SK-N-SH (cell line): ENCODE measurements at regions not wholly inside any gene's neighbourhood (a gene's known extent, or its start where the extent isn't known, plus 50 kb on each side); places are given as distances from the start of the nearest gene placed in this dataset.

Experiments
- CTCF ChIA-PET: fragments of 300-600, 350-600 bp; formaldehyde crosslinking; extraction: SDS; loops from one replicate; lab custom pipeline; 2021; lab: Yijun Ruan, JAX
- POLR2A ChIA-PET: fragments of 350-600 bp; sonication (Branson Sonifier 250); formaldehyde crosslinking; extraction: SDS; loops from one replicate; lab custom pipeline; 2020; ENCODE audit warnings: antibody characterized with exemption, inconsistent platforms; lab: Yijun Ruan, JAX
- DNase-seq: peaks from one replicate; pipeline ENCODE4 v3.0.0; 2012
- H2AFZ ChIP-seq: fragments of 200-600 bp; sonication (generic); 2 replicates; pipeline ENCODE4 v1.8.1; 2016; ENCODE audit warnings: antibody characterized with exemption, mild to moderate bottlenecking, low read depth
- H3F3A ChIP-seq: fragments of 200-600 bp; sonication (generic); replicated peaks from 2 replicates; pipeline ENCODE3; 2016; ENCODE audit warnings: antibody characterized with exemption, mild to moderate bottlenecking; ENCODE audit not compliant: insufficient read depth
- H3K27ac ChIP-seq, 2 experiments: fragments of 200-500 bp in 1 of 2; fragments of 200-600 bp in 1 of 2; sonication (Bioruptor generic) in 1 of 2; sonication (generic), shearing (Covaris generic) in 1 of 2; 2 replicates each; pipeline versions ENCODE4 v1.5.1 to v1.6.1; 2014 to 2016; ENCODE audit warnings: low read depth in 2 of 2, inconsistent platforms in 1 of 2, low read length in 1 of 2, mild to moderate bottlenecking in 1 of 2, mixed read lengths in 1 of 2
- H3K27me3 ChIP-seq: fragments of 200-600 bp; sonication (generic), shearing (Covaris generic); 2 replicates; pipeline ENCODE4 v1.6.1; 2016; ENCODE audit warnings: mixed run types; ENCODE audit not compliant: insufficient read depth
- H3K36me3 ChIP-seq, 2 experiments: fragments of 200-500 bp in 1 of 2; fragments of 200-600 bp in 1 of 2; sonication (Bioruptor generic) in 1 of 2; sonication (generic) in 1 of 2; replicated peaks in 1 of 2; 2 replicates each; pipeline versions ENCODE3 to v1.5.1; 2014 to 2016; ENCODE audit warnings: low read length in 1 of 2, mild to moderate bottlenecking in 1 of 2; ENCODE audit not compliant: insufficient read depth in 2 of 2, control insufficient read depth in 1 of 2
- H3K4me1 ChIP-seq, 2 experiments: fragments of 200-500 bp in 1 of 2; fragments of 200-600 bp in 1 of 2; sonication (Bioruptor generic) in 1 of 2; sonication (generic), shearing (Covaris generic) in 1 of 2; 2 replicates each; pipeline versions ENCODE4 v1.5.1 to v1.6.1; 2014 to 2016; ENCODE audit warnings: low read depth in 1 of 2, low read length in 1 of 2, mixed run types in 1 of 2; ENCODE audit not compliant: insufficient read depth in 2 of 2, control insufficient read depth in 1 of 2
- H3K4me2 ChIP-seq: fragments of 200-600 bp; sonication (generic), shearing (Covaris generic); 2 replicates; pipeline ENCODE4 v1.6.1; 2017; ENCODE audit warnings: mixed run types
- H3K4me3 ChIP-seq, 2 experiments: fragments of 200-500 bp in 1 of 2; fragments of 200-600 bp in 1 of 2; sonication (Bioruptor generic) in 1 of 2; sonication (generic), shearing (Covaris generic) in 1 of 2; 2 replicates each; pipeline versions ENCODE4 v1.5.1 to v1.8.1; 2014 to 2016; ENCODE audit warnings: low read depth in 2 of 2, inconsistent platforms in 1 of 2, low read length in 1 of 2, mild to moderate bottlenecking in 1 of 2, mixed read lengths in 1 of 2, moderate library complexity in 1 of 2
- H3K79me2 ChIP-seq: fragments of 200-600 bp; sonication (generic); 2 replicates; pipeline ENCODE4 v1.8.1; 2017; ENCODE audit warnings: mild to moderate bottlenecking; ENCODE audit not compliant: insufficient read depth
- H3K9ac ChIP-seq: fragments of 200-600 bp; sonication (generic); 2 replicates; pipeline ENCODE4 v1.6.1; 2017; ENCODE audit warnings: mixed run types
- H3K9me2 ChIP-seq: fragments of 200-600 bp; sonication (generic); 2 replicates; pipeline ENCODE4 v1.6.1; 2017; ENCODE audit warnings: mixed run types
- H3K9me3 ChIP-seq: fragments of 200-600 bp; sonication (generic); 2 replicates; pipeline ENCODE4 v1.6.1; 2017; ENCODE audit warnings: mixed run types, mild to moderate bottlenecking, moderate library complexity
- H4K20me1 ChIP-seq: fragments of 200-600 bp; sonication (generic); 2 replicates; pipeline ENCODE4 v1.6.1; 2017; ENCODE audit warnings: mild to moderate bottlenecking, mixed run types; ENCODE audit not compliant: insufficient read depth
- EP300 ChIP-seq, 2 experiments: IDR thresholded peaks; 2 replicates each; pipeline versions ENCODE4 v1.4.0 to v1.6.1; 2012; ENCODE audit warnings: borderline replicate concordance in 1 of 2, low read depth in 1 of 2, low read length in 1 of 2
- FOSL2 ChIP-seq: IDR thresholded peaks from 2 replicates; pipeline ENCODE4 v1.4.0; 2012; ENCODE audit warnings: low read depth, mild to moderate bottlenecking, moderate library complexity, borderline replicate concordance
- GABPA ChIP-seq: IDR thresholded peaks from 2 replicates; pipeline ENCODE4 v1.4.0; 2012; ENCODE audit warnings: low read depth, mild to moderate bottlenecking
- JUND ChIP-seq: IDR thresholded peaks from 2 replicates; pipeline ENCODE4 v1.4.0; 2012
- MEF2A ChIP-seq: IDR thresholded peaks from 2 replicates; pipeline ENCODE4 v1.4.0; 2012; ENCODE audit warnings: low read depth, borderline replicate concordance
- MXI1 ChIP-seq: IDR thresholded peaks from 2 replicates; pipeline ENCODE4 v1.6.1; 2012; ENCODE audit warnings: mild to moderate bottlenecking, low read depth, low read length, improper control_type of control experiment
- POLR2AphosphoS5 ChIP-seq: IDR thresholded peaks from 2 replicates; pipeline ENCODE4 v1.6.1; 2012; ENCODE audit warnings: low read depth, low read length
- REST ChIP-seq: IDR thresholded peaks from 2 replicates; pipeline ENCODE4 v1.6.1; 2012; ENCODE audit warnings: mild to moderate bottlenecking, low read depth, low read length, moderate library complexity
- ZBTB33 ChIP-seq: IDR thresholded peaks from 2 replicates; pipeline ENCODE4 v1.4.0; 2012; ENCODE audit warnings: low read depth, borderline replicate concordance
- WGBS: methylation state at CpG from one replicate; pipeline ENCODE4 v1.1.6; 2017; ENCODE audit warnings: low lambda C conversion rate; 5-methylcytosine and 5-hydroxymethylcytosine counted together
- TF ChIP-seq, protein P1 (sequence below): IDR thresholded peaks from 2 replicates; pipeline ENCODE4; 2012
- TF ChIP-seq, protein P2 (sequence below): IDR thresholded peaks from 2 replicates; pipeline ENCODE4 v1.4.0; 2012; ENCODE audit warnings: low read depth, borderline replicate concordance
- TF ChIP-seq, protein P3 (sequence below): fragments of 150-350 bp; IDR thresholded peaks from 2 replicates; pipeline ENCODE4 v1.6.1; 2016; ENCODE audit warnings: mild to moderate bottlenecking, low read depth, low read length

GRCh38 chr5:109962882-109963603 is 273.3 kb downstream of the MAN2A1 start:
- TF ChIP-seq ZBTB33 (no peak), MEF2A (no peak), MXI1 (no peak), EP300 (IDR thresholded peaks at IDR 0.05; ENCODE audit: borderline replicate concordance in 1 of 2, low read depth in 1 of 2, low read length in 1 of 2) (no peak), JUND (no peak), POLR2AphosphoS5 (no peak)
- TF ChIP-seq, protein P1, sequence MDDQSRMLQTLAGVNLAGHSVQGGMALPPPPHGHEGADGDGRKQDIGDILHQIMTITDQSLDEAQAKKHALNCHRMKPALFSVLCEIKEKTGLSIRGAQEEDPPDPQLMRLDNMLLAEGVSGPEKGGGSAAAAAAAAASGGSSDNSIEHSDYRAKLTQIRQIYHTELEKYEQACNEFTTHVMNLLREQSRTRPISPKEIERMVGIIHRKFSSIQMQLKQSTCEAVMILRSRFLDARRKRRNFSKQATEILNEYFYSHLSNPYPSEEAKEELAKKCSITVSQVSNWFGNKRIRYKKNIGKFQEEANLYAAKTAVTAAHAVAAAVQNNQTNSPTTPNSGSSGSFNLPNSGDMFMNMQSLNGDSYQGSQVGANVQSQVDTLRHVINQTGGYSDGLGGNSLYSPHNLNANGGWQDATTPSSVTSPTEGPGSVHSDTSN: no peak
- TF ChIP-seq, protein P2, sequence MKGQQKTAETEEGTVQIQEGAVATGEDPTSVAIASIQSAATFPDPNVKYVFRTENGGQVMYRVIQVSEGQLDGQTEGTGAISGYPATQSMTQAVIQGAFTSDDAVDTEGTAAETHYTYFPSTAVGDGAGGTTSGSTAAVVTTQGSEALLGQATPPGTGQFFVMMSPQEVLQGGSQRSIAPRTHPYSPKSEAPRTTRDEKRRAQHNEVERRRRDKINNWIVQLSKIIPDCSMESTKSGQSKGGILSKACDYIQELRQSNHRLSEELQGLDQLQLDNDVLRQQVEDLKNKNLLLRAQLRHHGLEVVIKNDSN: no peak
- TF ChIP-seq, protein P3, sequence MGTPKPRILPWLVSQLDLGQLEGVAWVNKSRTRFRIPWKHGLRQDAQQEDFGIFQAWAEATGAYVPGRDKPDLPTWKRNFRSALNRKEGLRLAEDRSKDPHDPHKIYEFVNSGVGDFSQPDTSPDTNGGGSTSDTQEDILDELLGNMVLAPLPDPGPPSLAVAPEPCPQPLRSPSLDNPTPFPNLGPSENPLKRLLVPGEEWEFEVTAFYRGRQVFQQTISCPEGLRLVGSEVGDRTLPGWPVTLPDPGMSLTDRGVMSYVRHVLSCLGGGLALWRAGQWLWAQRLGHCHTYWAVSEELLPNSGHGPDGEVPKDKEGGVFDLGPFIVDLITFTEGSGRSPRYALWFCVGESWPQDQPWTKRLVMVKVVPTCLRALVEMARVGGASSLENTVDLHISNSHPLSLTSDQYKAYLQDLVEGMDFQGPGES: no peak
- no peaks in the 10 kb centered on the region for H3F3A ChIP-seq
- no peak overlapping the region for H3K9ac ChIP-seq
- H4K20me1 ChIP-seq: no peaks in the 10 kb centered on the region
- ChIA-PET CTCF (interaction anchor here (1.2 kb wide), 2 partner anchors 9 to 10 kb away, joined by 3 to 5 read pairs; no protein-coding TSS in a partner anchor), POLR2A (no interaction called here)
- H3K4me3 ChIP-seq: no peak overlapping the region
- H3K4me2 ChIP-seq: no peak overlapping the region
- no peaks in the 10 kb centered on the region for H3K36me3 ChIP-seq
- no peak overlapping the region for H3K27ac ChIP-seq
- no peak for DNase-seq
- no peaks in the 10 kb centered on the region for H3K27me3 ChIP-seq
- H3K79me2 ChIP-seq: no peaks in the 10 kb centered on the region
- WGBS: 41% methylated on average over 1 of the region's 1 CpG
- H2AFZ ChIP-seq: no peak overlapping the region
- no peaks in the 10 kb centered on the region for H3K9me2 ChIP-seq
- no peaks in the 10 kb centered on the region for H3K9me3 ChIP-seq
- no peaks in the 10 kb centered on the region for H3K4me1 ChIP-seq

DNA sequence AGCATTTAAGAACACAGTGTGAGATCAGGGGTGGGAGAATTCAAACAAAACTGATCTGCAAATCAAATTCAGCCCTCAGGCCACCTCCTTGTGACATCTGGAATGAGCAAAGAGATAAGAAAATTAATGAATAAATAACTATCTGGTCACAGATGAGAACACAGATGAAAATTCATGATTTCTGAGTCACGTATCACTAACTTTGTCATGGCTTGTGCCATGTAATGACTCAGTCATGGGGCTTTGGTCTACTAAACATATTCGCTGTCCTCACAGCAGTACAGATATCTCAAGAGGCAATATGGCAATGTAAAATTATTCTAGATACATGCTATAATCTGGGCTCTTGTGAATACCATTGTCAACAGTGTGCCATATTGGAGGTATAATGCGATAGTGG is 274.4 kb downstream of the MAN2A1 start:
- Histone ChIP-seq H3K4me3 (no peak overlapping the region), H3K27ac (no peak overlapping the region), H3K4me1 (no peaks in the 10 kb centered on the region), H3K9me2 (no peaks in the 10 kb centered on the region), H3K79me2 (no peaks in the 10 kb centered on the region), H3K36me3 (no peaks in the 10 kb centered on the region), H3K4me2 (no peak overlapping the region), H3K27me3 (no peaks in the 10 kb centered on the region), H2AFZ (no peak overlapping the region), H4K20me1 (no peaks in the 10 kb centered on the region), H3K9ac (no peak overlapping the region), H3K9me3 (no peaks in the 10 kb centered on the region), H3F3A (no peaks in the 10 kb centered on the region)
- CTCF ChIA-PET: no interaction called here
- POLR2A ChIA-PET: no interaction called here
- WGBS: 85% methylated on average over 3 of the region's 3 CpGs
- DNase-seq: no peak
- TF ChIP-seq, protein P3: no peak
- no peak for TF ChIP-seq GABPA
- TF ChIP-seq REST: no peak
- TF ChIP-seq ZBTB33: no peak
- no peak for TF ChIP-seq FOSL2
